D721Med (cell line): ENCODE measurements at regions not wholly inside any gene's neighbourhood (a gene's known extent, or its start where the extent isn't known, plus 50 kb on each side); places are given as distances from the start of the nearest gene placed in this dataset.

Experiments used
- DNase-seq: peaks from one replicate; pipeline ENCODE4 v3.0.0; 2011; ENCODE audit warnings: low spot score; ENCODE audit not compliant: insufficient read length
- FAIRE-seq: peaks from 2 replicates; lab custom pipeline; 2011; peaks lifted over from hg19 to GRCh38; lab: Jason Lieb, UNC
- CTCF ChIP-seq: IDR thresholded peaks from 2 replicates; pipeline ENCODE4 v1.5.1; 2012; ENCODE audit warnings: mild to moderate bottlenecking, control low read depth; ENCODE audit not compliant: insufficient read depth; ENCODE audit errors: missing control alignments

DNA sequence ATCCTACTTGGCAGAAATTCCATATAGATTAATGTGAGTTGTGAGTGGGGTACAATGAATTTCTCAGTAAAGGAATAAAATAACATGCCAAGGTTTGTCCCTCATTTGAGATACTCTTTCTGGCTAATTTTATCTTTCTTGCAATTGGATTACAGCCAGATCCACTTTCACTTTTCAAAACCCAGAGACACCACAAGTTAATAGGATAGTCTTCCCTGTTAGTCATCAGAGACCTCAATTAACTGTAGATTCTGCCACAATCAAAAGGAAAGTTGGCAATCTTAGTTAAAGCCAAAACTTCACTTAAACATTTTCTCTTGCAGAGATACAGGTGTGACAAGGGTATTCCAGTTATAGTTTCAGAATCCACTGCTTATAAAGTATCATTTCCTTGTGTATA, 91.4 kb upstream of the PHYHIPL start:
- no peak for DNase-seq
- no peak for FAIRE-seq
- TF ChIP-seq CTCF = no peak

DNA sequence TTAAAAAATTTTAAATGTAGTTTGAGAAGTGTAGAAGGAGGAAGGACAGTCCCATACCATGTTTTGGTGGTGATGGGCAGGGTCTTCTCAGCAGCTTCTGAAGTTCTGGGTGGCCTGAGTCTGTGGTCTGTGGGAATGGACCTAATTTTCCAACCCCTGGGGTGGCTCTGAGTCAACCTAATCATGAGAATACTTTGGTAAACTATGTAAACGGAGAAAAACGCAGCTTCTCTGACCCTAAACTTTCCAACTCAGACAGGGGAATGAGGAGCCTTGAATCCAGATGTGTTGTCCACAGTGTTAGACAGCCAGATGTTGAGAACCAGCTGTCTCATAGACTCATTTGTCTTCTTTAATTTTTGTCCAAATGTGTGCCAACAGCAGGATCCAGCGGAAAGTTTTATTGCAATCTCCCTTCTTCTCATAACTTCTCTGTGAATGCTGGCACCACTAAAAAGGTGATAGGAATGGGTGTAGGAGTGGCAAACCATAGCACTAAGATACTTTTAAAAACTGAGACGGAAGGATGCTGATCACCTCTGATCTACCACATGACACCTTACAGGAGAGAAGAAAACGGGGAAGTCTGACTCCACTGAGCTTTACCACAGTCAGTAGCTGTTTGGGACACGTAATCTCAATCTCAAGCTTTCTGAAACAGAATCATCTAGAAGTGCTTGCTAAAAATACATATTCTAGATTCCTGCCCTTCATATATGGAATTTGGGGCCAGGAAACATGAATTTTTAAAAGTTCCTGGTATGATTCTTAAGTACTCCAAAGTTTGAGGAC, 90.5 kb upstream of the PHYHIPL start:
- FAIRE-seq (no peak), DNase-seq (no peak)
- TF ChIP-seq CTCF = no peak

DNA sequence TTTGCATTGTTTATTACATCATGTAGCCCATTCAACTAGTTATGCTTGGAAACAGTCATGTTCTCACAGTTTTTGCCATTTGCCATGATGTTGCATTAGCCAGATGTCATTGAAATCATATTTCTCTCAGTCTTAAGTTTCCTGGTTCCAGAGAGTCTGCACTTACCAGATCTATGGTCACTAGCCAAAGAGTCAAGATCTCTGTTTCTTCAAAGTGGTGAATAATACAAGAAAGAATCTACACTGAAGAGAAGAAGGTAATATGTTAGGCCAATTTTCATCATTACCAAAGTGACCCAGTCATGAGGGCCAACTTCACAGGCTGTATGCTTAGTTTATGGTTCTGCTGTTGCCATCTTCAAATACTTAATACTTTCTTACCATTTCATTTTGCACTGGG, 89.0 kb upstream of the PHYHIPL start:
- TF ChIP-seq CTCF = no peak
- DNase-seq = no peak

DNA sequence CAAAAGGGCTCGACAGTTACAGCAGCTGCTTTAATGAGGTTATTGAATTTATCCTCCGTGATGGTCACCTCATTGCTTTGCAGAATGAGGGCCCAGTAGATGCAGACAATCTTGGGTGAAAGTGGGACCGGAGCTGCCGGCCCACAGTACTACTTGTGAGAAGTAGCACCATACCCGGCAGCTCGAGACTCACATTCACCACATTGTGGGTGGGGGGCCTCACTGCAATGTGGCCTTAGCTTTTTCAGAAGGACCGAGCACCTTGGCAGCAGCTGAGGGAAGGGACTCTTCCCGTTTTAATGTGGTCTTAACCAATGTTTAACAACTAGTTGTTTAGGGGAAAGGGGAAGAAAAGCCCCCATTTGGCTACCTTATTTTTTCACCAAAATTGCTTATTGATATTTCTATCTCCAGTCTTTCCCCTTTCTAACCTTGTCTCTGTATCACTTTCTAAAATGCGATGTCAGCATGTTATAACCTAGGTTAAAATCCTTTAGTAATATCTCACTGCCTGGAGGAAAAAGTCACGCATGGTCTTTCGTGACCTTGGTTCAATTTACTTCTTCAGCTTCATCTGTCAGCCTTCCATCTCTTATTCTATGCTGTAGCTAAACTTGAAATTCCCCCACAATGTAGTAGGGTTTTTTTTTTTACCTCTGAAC, 87.4 kb upstream of the PHYHIPL start:
- no peak for DNase-seq
- FAIRE-seq = no peak
- TF ChIP-seq CTCF = no peak

More for the DNA sequence above, 89.0 kb upstream of the PHYHIPL start:
- FAIRE-seq = no peak

DNA sequence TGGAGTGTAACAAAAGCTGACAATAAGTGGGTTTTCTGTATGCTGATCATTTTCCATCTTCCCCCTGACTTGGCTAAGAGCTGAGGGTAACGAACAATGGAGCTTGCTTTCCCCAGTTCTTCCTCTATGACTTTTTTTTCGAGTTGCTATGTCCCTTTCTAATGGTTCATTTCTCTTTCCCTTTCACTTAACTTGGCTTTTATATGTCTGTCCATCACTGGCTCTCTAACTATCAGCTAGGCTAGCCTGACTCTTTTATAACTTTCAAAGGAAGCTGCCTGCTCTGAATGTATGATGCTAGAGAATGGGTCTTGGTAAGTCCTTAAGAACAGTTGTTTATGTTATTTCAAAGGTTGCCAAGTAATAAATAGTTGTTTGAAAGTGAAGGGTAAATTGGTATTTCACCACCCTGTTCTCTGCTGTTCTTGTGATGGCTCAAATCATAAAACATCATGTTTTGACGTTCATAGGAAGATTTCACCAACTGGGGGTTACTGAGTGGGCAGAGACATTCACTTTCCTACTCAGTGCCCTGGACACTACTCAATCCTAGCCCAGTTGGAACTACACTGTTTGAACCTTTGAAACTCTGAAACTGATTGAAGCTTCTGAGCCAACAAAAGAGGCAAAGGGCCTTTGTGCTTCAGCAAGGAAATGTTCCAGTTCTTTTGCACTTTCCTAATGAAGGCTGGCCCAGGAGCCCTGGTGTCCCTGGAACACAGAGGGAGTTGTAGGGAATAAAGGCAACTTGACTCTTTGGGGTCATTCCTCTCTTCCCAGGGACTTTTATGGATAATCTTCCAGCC, 85.4 kb upstream of the PHYHIPL start:
- TF ChIP-seq CTCF = no peak
- FAIRE-seq = no peak
- DNase-seq = no peak

DNA sequence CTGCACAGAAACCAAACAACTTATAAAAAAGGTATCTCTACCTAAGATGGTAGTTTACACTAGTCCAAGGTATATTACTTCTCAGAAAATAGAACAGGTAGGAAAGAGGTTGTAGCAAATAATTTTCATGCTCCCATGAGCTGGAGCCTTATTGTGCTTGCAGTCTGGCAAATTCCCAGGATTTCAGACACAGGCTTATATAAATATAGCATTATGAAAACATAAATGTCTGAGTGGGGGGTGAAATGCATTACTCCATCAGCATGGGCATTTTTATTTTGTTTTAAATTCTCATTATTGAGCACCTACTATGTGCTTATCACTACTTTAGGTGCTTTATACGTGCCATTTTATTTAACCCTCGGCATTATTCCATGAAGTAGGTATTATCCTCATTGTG, 83.0 kb upstream of the PHYHIPL start:
- no peak for DNase-seq
- no peak for FAIRE-seq
- no peak for TF ChIP-seq CTCF

GRCh38 chr10:59096631-59097030, 79.8 kb upstream of the PHYHIPL start:
- no peak for TF ChIP-seq CTCF
- FAIRE-seq = no peak

More at GRCh38 chr10:59096631-59097030, 79.8 kb upstream of the PHYHIPL start:
- DNase-seq = no peak
